IPS DF 6.9 (cell line): ENCODE measurements at regions not wholly inside any gene's neighbourhood (a gene's known extent, or its start where the extent isn't known, plus 50 kb on each side); places are given as distances from the start of the nearest gene placed in this dataset.
"Not testable (repeated sequence)": the region's sequence is repeated elsewhere in the genome, so short reads cannot be mapped to it uniquely, and the experiment has no call there.

Experiments used
- DNase-seq: peaks from one replicate; pipeline ENCODE4 v3.0.0-alpha.2; 2013; ENCODE audit warnings: low read depth, low spot score
- H3K27ac ChIP-seq: one replicate; pipeline ENCODE4 v1.5.1; 2013; ENCODE audit warnings: low read length, control low read depth
- H3K27me3 ChIP-seq: 2 replicates; pipeline ENCODE4 v1.6.1; 2013; ENCODE audit warnings: mild to moderate bottlenecking, low read length; ENCODE audit not compliant: control insufficient read depth, insufficient read depth
- H3K36me3 ChIP-seq: 2 replicates; pipeline ENCODE4 v1.6.1; 2013; ENCODE audit warnings: low read length; ENCODE audit not compliant: control insufficient read depth, insufficient read depth
- H3K4me1 ChIP-seq: 2 replicates; pipeline ENCODE4 v1.6.1; 2013; ENCODE audit warnings: low read length; ENCODE audit not compliant: control insufficient read depth, insufficient read depth
- H3K4me3 ChIP-seq: 2 replicates; pipeline ENCODE4 v1.5.1; 2013; ENCODE audit warnings: mild to moderate bottlenecking, low read length
- H3K9me3 ChIP-seq: 2 replicates; pipeline ENCODE4 v1.6.1; 2013; ENCODE audit warnings: low read length, inconsistent platforms; ENCODE audit not compliant: control insufficient read depth, insufficient read depth
- WGBS: extraction: QIAGEN DNeasy Blood & Tissue Kit; methylation state at CpG from one replicate; pipeline ENCODE4 v1.1.7; 2013; ENCODE audit warnings: mixed read lengths, missing lambda C conversion rate; ENCODE audit not compliant: insufficient read length, insufficient coverage; 5-methylcytosine and 5-hydroxymethylcytosine counted together

DNA sequence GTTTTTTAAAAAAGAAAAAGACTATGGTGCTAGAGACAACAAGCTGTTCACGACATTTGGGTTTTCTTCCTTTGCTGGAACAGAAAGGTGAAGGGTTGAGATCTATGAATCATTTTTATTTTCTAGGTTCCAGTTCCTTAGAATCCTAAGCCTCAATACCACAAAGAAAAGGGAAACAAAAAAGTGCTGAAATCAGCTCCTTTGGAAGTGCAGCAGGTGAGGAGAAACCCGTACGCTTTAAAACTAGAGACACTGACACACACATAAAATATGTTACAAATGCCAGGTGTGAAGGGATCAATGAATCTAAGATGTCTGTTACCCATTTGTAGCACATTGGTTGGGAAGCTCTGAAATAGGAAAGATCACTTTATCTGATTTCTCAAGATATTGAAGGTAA, 125.2 kb downstream of the AREG start:
- no peaks in the 10 kb centered on the region for H3K27me3 ChIP-seq
- no CpG with 5 or more reads among the region's 3 CpGs for WGBS

DNA sequence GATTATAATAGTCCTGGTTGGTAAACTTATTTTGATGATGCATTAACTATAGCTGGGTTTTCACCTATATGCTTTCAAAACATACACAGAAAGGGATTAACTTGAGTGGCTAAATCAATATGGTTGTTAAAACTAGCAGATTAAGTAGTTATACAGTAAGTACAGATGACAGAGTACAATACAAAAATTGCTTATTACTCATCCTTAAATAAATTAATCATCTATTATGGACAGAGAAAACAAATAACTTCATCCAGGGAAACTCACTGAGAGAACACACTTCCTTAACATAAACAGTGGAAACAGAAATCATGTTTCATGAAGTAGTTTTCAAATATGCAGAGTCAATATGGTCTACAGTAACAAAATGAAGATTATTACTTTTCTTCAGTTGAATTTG, 133.4 kb downstream of the AREG start:
- Histone ChIP-seq H3K4me1 (no peaks in the 10 kb centered on the region), H3K4me3 (no peak overlapping the region), H3K36me3 (no peaks in the 10 kb centered on the region), H3K27me3 (no peaks in the 10 kb centered on the region), H3K27ac (no peak overlapping the region), H3K9me3 (no peaks in the 10 kb centered on the region)
- DNase-seq, result no peak

More for the DNA sequence above, 125.2 kb downstream of the AREG start:
- H3K36me3 ChIP-seq, result no peaks in the 10 kb centered on the region
- no peaks in the 10 kb centered on the region for H3K4me1 ChIP-seq
- no peak overlapping the region for H3K27ac ChIP-seq
- H3K9me3 ChIP-seq, result no peaks in the 10 kb centered on the region; the same call in 1 of the 2 replicates
- no peak for DNase-seq
- H3K4me3 ChIP-seq, result no peak overlapping the region

DNA sequence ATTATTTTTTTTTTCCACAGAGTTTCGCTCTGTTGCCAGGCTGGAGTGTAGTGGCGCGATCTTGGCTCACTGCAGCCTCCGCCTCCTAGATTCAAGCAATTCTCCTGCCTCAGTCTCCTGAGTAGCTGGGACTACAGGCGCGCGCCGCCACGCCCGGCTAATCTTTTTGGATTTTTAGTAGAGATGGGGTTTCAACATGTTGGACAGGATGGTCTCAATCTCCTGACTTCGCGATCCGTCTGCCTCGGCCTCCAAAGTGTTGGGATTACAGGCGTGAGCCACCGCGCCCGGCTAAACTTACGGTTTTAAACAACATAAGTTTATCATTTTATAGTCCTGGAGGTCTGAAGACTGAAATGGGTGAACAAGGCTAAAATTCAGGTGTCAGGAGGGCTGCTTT, 133.9 kb downstream of the AREG start:
- not testable (repeated sequence) for H3K4me1 ChIP-seq, H3K9me3 ChIP-seq, H3K27ac ChIP-seq, H3K36me3 ChIP-seq, DNase-seq, H3K27me3 ChIP-seq, H3K4me3 ChIP-seq
- WGBS, result no CpG with 5 or more reads among the region's 19 CpGs

DNA sequence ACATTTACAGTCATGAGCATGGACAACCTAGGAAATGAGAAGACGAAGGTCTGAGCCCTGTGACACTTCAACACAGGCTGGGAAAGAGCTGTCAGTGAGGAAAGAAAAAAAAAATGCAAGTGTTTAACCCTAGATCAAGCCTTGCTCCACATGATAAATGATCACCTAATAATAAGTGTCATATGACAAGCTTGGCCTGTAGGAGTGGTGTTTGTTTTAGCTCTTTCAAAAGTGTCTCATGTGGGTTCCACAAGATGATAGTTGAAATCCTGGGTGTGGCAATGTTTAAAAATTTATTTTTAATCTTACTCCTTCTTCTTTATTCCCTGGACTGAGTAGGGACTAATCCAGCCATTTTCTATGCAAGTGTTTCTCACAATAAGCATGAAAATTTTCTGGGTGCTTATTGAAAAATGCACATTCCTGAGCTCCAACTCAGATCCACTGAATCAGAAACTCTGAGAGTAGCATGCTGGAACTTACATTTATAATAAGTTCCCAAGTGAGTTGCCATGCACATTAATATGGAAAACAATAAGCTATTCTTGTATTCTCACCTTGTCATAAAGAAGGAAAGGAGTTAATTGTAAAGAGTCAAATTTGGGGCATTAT, 138.3 kb downstream of the AREG start:
- H3K4me3 ChIP-seq, result no peak overlapping the region
- no peaks in the 10 kb centered on the region for H3K4me1 ChIP-seq
- no CpG with 5 or more reads among the region's 1 CpG for WGBS
- no peaks in the 10 kb centered on the region for H3K27me3 ChIP-seq
- no peak for DNase-seq
- H3K36me3 ChIP-seq, result no peaks in the 10 kb centered on the region
- H3K9me3 ChIP-seq, result no peaks in the 10 kb centered on the region
- no peak overlapping the region for H3K27ac ChIP-seq

DNA sequence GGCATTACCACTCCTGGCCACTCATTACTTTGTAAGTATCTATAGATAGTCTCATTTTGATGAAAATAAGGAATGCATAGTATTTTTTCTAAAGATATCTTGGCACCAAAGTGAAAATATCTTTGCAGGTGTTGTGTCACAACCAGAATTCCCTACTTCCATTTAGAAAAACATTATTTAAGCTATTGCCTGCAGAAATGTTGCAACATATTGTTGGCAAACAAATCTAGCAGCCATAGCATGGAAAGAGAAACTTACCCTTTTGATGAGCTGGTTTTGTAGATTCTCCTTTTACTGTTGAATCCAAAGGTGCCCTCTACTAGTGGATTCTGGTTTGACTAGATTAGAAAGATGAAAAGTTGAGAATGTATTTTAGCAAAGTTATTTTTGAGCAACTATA, 138.8 kb downstream of the AREG start:
- no peaks in the 10 kb centered on the region for H3K36me3 ChIP-seq
- no peaks in the 10 kb centered on the region for H3K4me1 ChIP-seq
- no peak for DNase-seq
- H3K9me3 ChIP-seq, result no peaks in the 10 kb centered on the region
- H3K4me3 ChIP-seq, result no peak overlapping the region
- no peak overlapping the region for H3K27ac ChIP-seq
- H3K27me3 ChIP-seq, result no peaks in the 10 kb centered on the region

DNA sequence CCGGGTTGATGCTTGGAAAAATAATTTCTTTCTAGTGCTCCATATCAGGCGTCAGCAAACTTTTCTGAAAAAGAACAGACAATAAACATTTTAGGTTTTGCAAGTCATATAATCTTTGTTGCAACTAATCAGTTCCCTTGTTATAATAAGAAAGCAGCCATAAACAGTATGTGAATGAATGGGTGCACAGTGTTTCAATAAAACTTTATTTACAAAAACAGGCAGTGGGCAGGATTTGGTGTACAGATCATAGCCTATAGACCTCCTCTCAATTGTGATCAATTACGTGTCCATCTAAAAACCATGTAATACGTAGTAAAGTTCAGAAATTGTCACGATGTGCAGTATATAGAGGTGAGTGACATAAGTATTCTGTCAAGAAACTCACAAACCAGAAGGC, 143.4 kb downstream of the AREG start:
- no CpG with 5 or more reads among the region's 5 CpGs for WGBS
- H3K27me3 ChIP-seq, result no peaks in the 10 kb centered on the region
- H3K4me1 ChIP-seq, result no peaks in the 10 kb centered on the region
- H3K27ac ChIP-seq, result no peak overlapping the region
- no peak for DNase-seq
- no peak overlapping the region for H3K4me3 ChIP-seq
- no peaks in the 10 kb centered on the region for H3K9me3 ChIP-seq
- no peaks in the 10 kb centered on the region for H3K36me3 ChIP-seq

DNA sequence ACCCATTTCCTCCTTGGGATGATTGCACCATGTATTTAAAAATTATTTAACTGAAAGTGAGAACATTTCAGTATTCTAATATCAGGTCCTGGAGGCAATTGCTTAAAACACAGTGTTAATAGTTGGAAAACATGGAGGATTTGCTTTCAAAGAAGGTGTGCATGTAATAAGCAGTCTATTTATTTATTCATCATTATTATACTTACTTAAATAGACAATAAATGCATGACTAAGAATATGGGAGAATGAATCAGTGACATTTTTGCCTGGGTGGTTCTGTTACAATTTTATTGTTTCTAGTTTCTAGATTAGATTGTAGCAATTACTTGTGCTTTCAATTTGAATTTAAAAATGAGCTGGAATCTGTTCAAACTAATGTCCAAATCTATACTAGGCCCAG, 145.5 kb downstream of the AREG start:
- no peaks in the 10 kb centered on the region for H3K36me3 ChIP-seq
- no peaks in the 10 kb centered on the region for H3K9me3 ChIP-seq
- no peaks in the 10 kb centered on the region for H3K27me3 ChIP-seq
- no peak overlapping the region for H3K4me3 ChIP-seq
- H3K4me1 ChIP-seq, result no peaks in the 10 kb centered on the region
- DNase-seq, result no peak
- no peak overlapping the region for H3K27ac ChIP-seq

DNA sequence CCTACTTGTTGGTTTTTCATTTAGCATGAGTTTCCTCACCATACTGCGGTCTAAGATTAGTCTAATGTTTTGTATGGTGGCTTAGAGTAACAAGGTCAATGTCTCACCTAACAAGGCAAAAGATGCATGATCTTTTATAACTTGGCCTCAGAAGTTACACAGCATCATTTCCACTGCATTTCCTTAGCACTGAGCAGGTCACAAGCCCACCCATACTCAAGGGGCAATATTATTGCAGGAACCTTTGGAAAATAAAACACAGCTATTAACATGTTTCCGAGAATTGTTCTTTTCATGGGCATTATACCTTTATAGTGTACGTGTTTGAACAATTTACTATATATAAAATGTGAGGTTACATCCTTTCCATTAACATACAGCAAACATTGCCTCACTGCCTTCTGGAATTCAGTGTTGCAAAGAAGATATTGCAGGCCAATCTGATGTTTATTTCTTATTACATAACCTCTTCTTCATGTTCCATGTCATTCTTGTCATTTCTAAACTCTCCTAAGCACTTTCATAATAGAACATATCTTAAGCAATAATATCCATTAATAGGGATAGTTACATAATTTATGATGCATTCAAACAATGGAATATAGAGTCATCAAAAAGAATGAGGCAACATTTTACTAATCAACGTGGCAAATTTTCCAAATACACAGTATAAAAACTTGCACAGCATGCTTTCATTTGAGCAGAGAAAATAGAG, 153.8 kb downstream of the AREG start:
- WGBS, result no CpG with 5 or more reads among the region's 4 CpGs
- Histone ChIP-seq H3K36me3 (no peaks in the 10 kb centered on the region), H3K27ac (no peak overlapping the region), H3K9me3 (no peaks in the 10 kb centered on the region; the same call in 1 of the 2 replicates), H3K4me1 (no peaks in the 10 kb centered on the region), H3K27me3 (no peaks in the 10 kb centered on the region), H3K4me3 (no peak overlapping the region)
- DNase-seq, result no peak

DNA sequence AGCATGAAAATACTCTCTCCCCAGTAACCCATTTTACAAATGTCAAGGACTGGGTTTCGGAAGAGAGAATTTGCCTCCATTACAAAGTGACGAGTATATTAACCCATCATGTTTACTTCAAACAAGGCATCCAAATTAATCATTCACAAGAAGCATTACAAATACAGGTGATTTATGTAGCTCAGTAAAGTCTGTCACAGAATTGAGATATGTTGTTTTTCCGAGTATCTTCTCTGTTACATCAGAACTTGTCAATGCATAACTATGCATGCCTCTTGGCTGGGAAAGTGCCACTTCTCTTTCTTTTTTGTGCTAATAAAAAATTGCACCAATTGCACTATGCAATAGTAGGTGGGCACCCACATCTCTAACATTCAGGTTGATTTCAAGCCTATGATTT, 158.2 kb downstream of the AREG start:
- Histone ChIP-seq H3K36me3 (no peaks in the 10 kb centered on the region), H3K9me3 (no peaks in the 10 kb centered on the region), H3K4me1 (no peaks in the 10 kb centered on the region), H3K27me3 (no peaks in the 10 kb centered on the region), H3K4me3 (no peak overlapping the region), H3K27ac (no peak overlapping the region)
- DNase-seq, result no peak
- no CpG with 5 or more reads among the region's 3 CpGs for WGBS

DNA sequence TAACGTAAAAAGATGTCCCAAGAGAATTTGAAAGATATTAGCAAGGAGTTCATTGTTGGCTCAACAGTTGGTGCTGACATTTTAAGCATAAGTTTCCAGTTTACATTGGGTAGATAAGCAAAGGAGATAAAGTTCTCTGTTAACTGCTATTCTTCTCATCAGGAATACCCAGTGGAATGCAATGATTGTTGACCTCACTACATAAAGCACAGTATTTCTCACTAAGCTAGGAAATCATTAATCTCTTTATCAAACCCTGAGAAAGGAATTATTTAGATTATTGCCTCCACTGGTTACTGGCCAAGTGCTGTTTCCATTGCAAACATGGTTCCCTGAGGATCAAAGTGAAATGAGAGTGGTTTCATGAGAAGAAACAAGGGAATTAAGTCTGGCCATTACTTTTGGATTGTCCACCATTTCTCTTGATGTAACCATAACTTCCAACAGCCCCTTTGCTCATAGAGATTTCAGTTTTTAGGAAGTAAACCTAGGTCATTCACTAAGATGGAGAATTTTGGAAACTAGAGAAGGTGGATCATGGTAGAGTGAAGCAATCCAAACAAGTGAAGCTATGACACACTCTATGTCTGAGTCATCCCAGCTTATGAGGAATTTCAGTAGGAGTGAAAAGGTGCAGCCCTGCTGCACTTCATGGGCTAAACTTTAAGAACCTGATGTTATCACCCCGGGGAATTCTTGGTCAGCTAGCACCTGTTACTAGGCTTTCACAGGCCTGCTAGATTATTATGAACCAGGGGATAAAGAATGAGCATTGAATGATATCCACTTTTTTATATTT, 163.4 kb downstream of the AREG start:
- Histone ChIP-seq H3K4me3 (no peak overlapping the region), H3K27ac (no peak overlapping the region), H3K4me1 (peaks cover 1% of the 10 kb centered on the region; the same call in 1 of the 2 replicates), H3K36me3 (no peaks in the 10 kb centered on the region), H3K9me3 (no peaks in the 10 kb centered on the region), H3K27me3 (no peaks in the 10 kb centered on the region)
- no peak for DNase-seq
- no CpG with 5 or more reads among the region's 2 CpGs for WGBS
